ENCODE measurements at regions not wholly inside any gene's neighbourhood (a gene's known extent, or its start where the extent isn't known, plus 50 kb on each side); places are given as distances from the start of the nearest gene placed in this dataset.

GRCh38 chr3:177693616-177694264 is 496.5 kb upstream of the TBL1XR1 start:
- TF ChIP-seq, protein P1, sequence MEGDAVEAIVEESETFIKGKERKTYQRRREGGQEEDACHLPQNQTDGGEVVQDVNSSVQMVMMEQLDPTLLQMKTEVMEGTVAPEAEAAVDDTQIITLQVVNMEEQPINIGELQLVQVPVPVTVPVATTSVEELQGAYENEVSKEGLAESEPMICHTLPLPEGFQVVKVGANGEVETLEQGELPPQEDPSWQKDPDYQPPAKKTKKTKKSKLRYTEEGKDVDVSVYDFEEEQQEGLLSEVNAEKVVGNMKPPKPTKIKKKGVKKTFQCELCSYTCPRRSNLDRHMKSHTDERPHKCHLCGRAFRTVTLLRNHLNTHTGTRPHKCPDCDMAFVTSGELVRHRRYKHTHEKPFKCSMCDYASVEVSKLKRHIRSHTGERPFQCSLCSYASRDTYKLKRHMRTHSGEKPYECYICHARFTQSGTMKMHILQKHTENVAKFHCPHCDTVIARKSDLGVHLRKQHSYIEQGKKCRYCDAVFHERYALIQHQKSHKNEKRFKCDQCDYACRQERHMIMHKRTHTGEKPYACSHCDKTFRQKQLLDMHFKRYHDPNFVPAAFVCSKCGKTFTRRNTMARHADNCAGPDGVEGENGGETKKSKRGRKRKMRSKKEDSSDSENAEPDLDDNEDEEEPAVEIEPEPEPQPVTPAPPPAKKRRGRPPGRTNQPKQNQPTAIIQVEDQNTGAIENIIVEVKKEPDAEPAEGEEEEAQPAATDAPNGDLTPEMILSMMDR (IDR thresholded peaks at IDR 0.05), result no peak
- TF ChIP-seq EZH2 (IDR thresholded peaks at IDR 0.05; ENCODE audit: borderline replicate concordance, insufficient read depth, low read depth, low read length, poor library complexity, severe bottlenecking), result no peak
